Trophoblast cell (in vitro differentiated cells and primary cell): ENCODE measurements at regions not wholly inside any gene's neighbourhood (a gene's known extent, or its start where the extent isn't known, plus 50 kb on each side); places are given as distances from the start of the nearest gene placed in this dataset.
A peak's percentile ranks its signal among the peaks of the same experiment; 100 is the strongest.

Experiments used
- DNase-seq, 2 donors: peaks; one replicate each; pipeline ENCODE4 v3.0.0-alpha.2; 2016
- H2AFZ ChIP-seq: 2 replicates; pipeline ENCODE4 v1.6.1; 2013; ENCODE audit warnings: low read length, moderate library complexity, mild to moderate bottlenecking; ENCODE audit not compliant: insufficient read depth, poor library complexity
- H2AK5ac ChIP-seq: 2 replicates; pipeline ENCODE4 v1.6.1; 2013; ENCODE audit warnings: mild to moderate bottlenecking, low read length
- H2BK120ac ChIP-seq: 2 replicates; pipeline ENCODE4 v1.6.1; 2013; ENCODE audit warnings: low read length, mild to moderate bottlenecking, moderate library complexity; ENCODE audit not compliant: insufficient read depth, poor library complexity
- H2BK12ac ChIP-seq: 2 replicates; pipeline ENCODE4 v1.6.1; 2013; ENCODE audit warnings: mild to moderate bottlenecking, low read length, moderate library complexity
- H2BK5ac ChIP-seq: 2 replicates; pipeline ENCODE4 v1.6.1; 2013; ENCODE audit warnings: low read length, low read depth, moderate library complexity, mild to moderate bottlenecking; ENCODE audit not compliant: poor library complexity
- H3K14ac ChIP-seq: 2 replicates; pipeline ENCODE4 v1.6.1; 2013; ENCODE audit warnings: mild to moderate bottlenecking, low read length
- H3K18ac ChIP-seq: 2 replicates; pipeline ENCODE4 v1.6.1; 2013; ENCODE audit warnings: mild to moderate bottlenecking, low read length
- H3K23ac ChIP-seq: 2 replicates; pipeline ENCODE4 v1.6.1; 2013; ENCODE audit warnings: low read length
- H3K27ac ChIP-seq: 2 replicates; pipeline ENCODE4 v1.5.1; 2013; ENCODE audit warnings: low read depth, mild to moderate bottlenecking, inconsistent platforms, low read length, moderate library complexity
- H3K27me3 ChIP-seq: 2 replicates; pipeline ENCODE4 v1.6.1; 2013; ENCODE audit warnings: inconsistent platforms, mild to moderate bottlenecking, low read length, moderate library complexity; ENCODE audit not compliant: insufficient read depth
- H3K36me3 ChIP-seq, 2 experiments: 1 replicate in 1 of 2; 2 replicates in 1 of 2; pipeline ENCODE4 v1.6.1; 2013; ENCODE audit warnings: low read length in 2 of 2, mild to moderate bottlenecking in 2 of 2, moderate library complexity in 1 of 2; ENCODE audit not compliant: insufficient read depth in 2 of 2, control insufficient read depth in 1 of 2
- H3K4ac ChIP-seq: 2 replicates; pipeline ENCODE4 v1.6.1; 2013; ENCODE audit warnings: low read depth, mild to moderate bottlenecking, low read length, moderate library complexity
- H3K4me1 ChIP-seq, 2 experiments: 1 replicate in 1 of 2; 2 replicates in 1 of 2; pipeline ENCODE4 v1.6.1; 2013; ENCODE audit warnings: low read length in 2 of 2, mild to moderate bottlenecking in 2 of 2, moderate library complexity in 1 of 2; ENCODE audit not compliant: insufficient read depth in 2 of 2, control insufficient read depth in 1 of 2
- H3K4me2 ChIP-seq: 2 replicates; pipeline ENCODE4 v1.6.1; 2013; ENCODE audit warnings: inconsistent platforms, mild to moderate bottlenecking, low read length, moderate library complexity
- H3K4me3 ChIP-seq: 2 replicates; pipeline ENCODE4 v1.5.1; 2013; ENCODE audit warnings: mild to moderate bottlenecking, low read depth, low read length, inconsistent platforms
- H3K79me1 ChIP-seq: one replicate; pipeline ENCODE4 v1.6.1; 2013; ENCODE audit warnings: low read length
- H3K79me2 ChIP-seq: 2 replicates; pipeline ENCODE4 v1.6.1; 2013; ENCODE audit warnings: low read length, mild to moderate bottlenecking; ENCODE audit not compliant: control insufficient read depth, insufficient read depth, poor library complexity
- H3K9ac ChIP-seq: 2 replicates; pipeline ENCODE4 v1.6.1; 2013; ENCODE audit warnings: mild to moderate bottlenecking, low read length
- H3K9me3 ChIP-seq: 2 replicates; pipeline ENCODE4 v1.6.1; 2013; ENCODE audit warnings: low read depth, mild to moderate bottlenecking, control low read depth, inconsistent platforms, low read length; ENCODE audit not compliant: insufficient read depth
- H4K12ac ChIP-seq: 2 replicates; pipeline ENCODE4 v1.6.1; 2013; ENCODE audit warnings: low read depth, mild to moderate bottlenecking, low read length, moderate library complexity
- H4K8ac ChIP-seq: 2 replicates; pipeline ENCODE4 v1.6.1; 2013; ENCODE audit warnings: low read depth, mild to moderate bottlenecking, low read length, moderate library complexity
- H4K91ac ChIP-seq: one replicate; pipeline ENCODE4 v1.6.1; 2013; ENCODE audit warnings: low read depth, mild to moderate bottlenecking, low read length, moderate library complexity
- WGBS: extraction: QIAGEN DNeasy Blood & Tissue Kit; methylation state at CpG from one replicate; pipeline ENCODE4 v1.1.7; 2013; ENCODE audit warnings: missing lambda C conversion rate; ENCODE audit not compliant: insufficient read length, insufficient coverage; ENCODE audit errors: extremely low coverage; 5-methylcytosine and 5-hydroxymethylcytosine counted together

GRCh38 chr10:130986846-130987245 is 324.7 kb downstream of the TCERG1L start:
- H2BK12ac ChIP-seq, result no peak overlapping the region
- no peak overlapping the region for H3K14ac ChIP-seq
- WGBS, result no CpG with 5 or more reads among the region's 4 CpGs

GRCh38 chr10:130987401-130987800 is 324.1 kb downstream of the TCERG1L start:
- Histone ChIP-seq H3K23ac (no peak overlapping the region), H2BK12ac (no peak overlapping the region), H3K9me3 (peaks cover 4% of the 10 kb centered on the region), H3K79me1 (no peaks in the 10 kb centered on the region), H3K27ac (no peak overlapping the region), H3K36me3 (no peaks in the 10 kb centered on the region), H3K27me3 (no peaks in the 10 kb centered on the region), H3K9ac (no peak overlapping the region), H3K14ac (no peak overlapping the region), H2AFZ (no peak overlapping the region), H4K8ac (no peak overlapping the region), H3K4ac (no peak overlapping the region), H2AK5ac (no peak overlapping the region), H3K4me2 (no peak overlapping the region), H4K91ac (no peak overlapping the region), H2BK5ac (no peak overlapping the region), H4K12ac (no peak overlapping the region), H2BK120ac (no peak overlapping the region), H3K79me2 (no peaks in the 10 kb centered on the region), H3K4me1 (no peaks in the 10 kb centered on the region), H3K4me3 (no peak overlapping the region), H3K18ac (no peak overlapping the region)
- WGBS, result no CpG with 5 or more reads among the region's 7 CpGs
- DNase-seq, result no peak

More at GRCh38 chr10:130986846-130987245, 324.7 kb downstream of the TCERG1L start:
- H3K9me3 ChIP-seq, result peaks cover 4% of the 10 kb centered on the region
- no peaks in the 10 kb centered on the region for H3K79me2 ChIP-seq
- no peaks in the 10 kb centered on the region for H3K36me3 ChIP-seq
- no peaks in the 10 kb centered on the region for H3K27me3 ChIP-seq
- no peak overlapping the region for H2AK5ac ChIP-seq
- no peak overlapping the region for H4K91ac ChIP-seq
- H3K27ac ChIP-seq, result no peak overlapping the region
- H3K23ac ChIP-seq, result no peak overlapping the region
- no peaks in the 10 kb centered on the region for H3K79me1 ChIP-seq
- no peak overlapping the region for H3K4me3 ChIP-seq
- no peak overlapping the region for H3K4ac ChIP-seq
- H2BK5ac ChIP-seq, result no peak overlapping the region
- H3K4me2 ChIP-seq, result no peak overlapping the region
- H3K9ac ChIP-seq, result no peak overlapping the region
- H2BK120ac ChIP-seq, result no peak overlapping the region
- H4K12ac ChIP-seq, result no peak overlapping the region
- H2AFZ ChIP-seq, result no peak overlapping the region
- H3K18ac ChIP-seq, result no peak overlapping the region
- no peak overlapping the region for H4K8ac ChIP-seq
- peak in 1 of 2 donors; percentile 6 for DNase-seq
- no peaks in the 10 kb centered on the region for H3K4me1 ChIP-seq

- Histone ChIP-seq H3K18ac (no peak overlapping the region), H3K36me3 (no peaks in the 10 kb centered on the region), H2BK5ac (no peak overlapping the region), H3K79me1 (no peaks in the 10 kb centered on the region), H3K23ac (no peak overlapping the region), H3K27ac (no peak overlapping the region), H3K9ac (no peak overlapping the region), H4K91ac (no peak overlapping the region), H2BK12ac (no peak overlapping the region), H3K4me2 (no peak overlapping the region), H4K8ac (no peak overlapping the region), H3K4me3 (no peak overlapping the region), H4K12ac (no peak overlapping the region), H3K9me3 (peaks cover 6% of the 10 kb centered on the region), H3K27me3 (no peaks in the 10 kb centered on the region), H2AFZ (no peak overlapping the region), H3K4ac (no peak overlapping the region), H3K14ac (no peak overlapping the region), H3K4me1 (no peaks in the 10 kb centered on the region), H3K79me2 (no peaks in the 10 kb centered on the region), H2BK120ac (no peak overlapping the region), H2AK5ac (no peak overlapping the region)
- WGBS, result no CpG with 5 or more reads among the region's 8 CpGs
- no peak for DNase-seq
These were observed 321.8 kb downstream of the TCERG1L start for GRCh38 chr10:130989670-130990232.

- H3K14ac ChIP-seq, result no peak overlapping the region
- no peaks in the 10 kb centered on the region for H3K27me3 ChIP-seq
- no peaks in the 10 kb centered on the region for H3K36me3 ChIP-seq
- no peak overlapping the region for H3K9ac ChIP-seq
- H4K8ac ChIP-seq, result no peak overlapping the region
- no peak overlapping the region for H3K4me3 ChIP-seq
- no peak overlapping the region for H2AK5ac ChIP-seq
- H3K79me2 ChIP-seq, result no peaks in the 10 kb centered on the region
- H2AFZ ChIP-seq, result no peak overlapping the region
- H2BK120ac ChIP-seq, result no peak overlapping the region
- H3K27ac ChIP-seq, result no peak overlapping the region
- H3K18ac ChIP-seq, result no peak overlapping the region
- H4K91ac ChIP-seq, result no peak overlapping the region
- H3K79me1 ChIP-seq, result no peaks in the 10 kb centered on the region
- no peak overlapping the region for H2BK5ac ChIP-seq
- no peak overlapping the region for H4K12ac ChIP-seq
- H3K23ac ChIP-seq, result no peak overlapping the region
- no peaks in the 10 kb centered on the region for H3K4me1 ChIP-seq
- no peak overlapping the region for H3K4me2 ChIP-seq
- no peak overlapping the region for H2BK12ac ChIP-seq
- H3K4ac ChIP-seq, result no peak overlapping the region
- no CpG with 5 or more reads among the region's 9 CpGs for WGBS
- no peak for DNase-seq
- peaks cover 5% of the 10 kb centered on the region for H3K9me3 ChIP-seq
These were observed 321.0 kb downstream of the TCERG1L start for GRCh38 chr10:130990486-130990885.
